GM23338 (cell line): ENCODE measurements at regions not wholly inside any gene's neighbourhood (a gene's known extent, or its start where the extent isn't known, plus 50 kb on each side); places are given as distances from the start of the nearest gene placed in this dataset.

Experiments
- ATAC-seq: fragments of 200-7000 bp; cut with Tn5 transposase; 3 replicates; pipeline ENCODE4 v1.9.1; 2020
- DNase-seq: peaks from one replicate; pipeline ENCODE4 v3.0.0-alpha.2; 2015; ENCODE audit warnings: low spot score
- H2AFZ ChIP-seq: fragments of 200-600 bp; sonication (generic); 2 replicates; pipeline ENCODE4 v1.8.0; 2016; ENCODE audit warnings: antibody characterized with exemption, mild to moderate bottlenecking, moderate library complexity
- H3F3A ChIP-seq: fragments of 200-600 bp; sonication (generic); replicated peaks from 2 replicates; pipeline ENCODE4 v1.8.0; 2017; ENCODE audit warnings: antibody characterized with exemption, mixed run types, low read depth
- H3K27ac ChIP-seq: fragments of 200-600 bp; sonication (generic); 2 replicates; pipeline ENCODE4 v1.6.1; 2016; ENCODE audit warnings: low read depth
- H3K27me3 ChIP-seq: fragments of 200-600 bp; sonication (generic); 2 replicates; pipeline ENCODE4 v1.8.0; 2016; ENCODE audit warnings: mild to moderate bottlenecking, mixed run types, moderate library complexity; ENCODE audit not compliant: insufficient read depth
- H3K36me3 ChIP-seq: fragments of 200-600 bp; sonication (generic); 2 replicates; pipeline ENCODE4 v1.8.0; 2016; ENCODE audit warnings: mild to moderate bottlenecking; ENCODE audit not compliant: insufficient read depth
- H3K4me1 ChIP-seq: fragments of 200-600 bp; sonication (generic); 2 replicates; pipeline ENCODE4 v1.8.0; 2016; ENCODE audit warnings: mild to moderate bottlenecking, moderate library complexity; ENCODE audit not compliant: insufficient read depth
- H3K4me2 ChIP-seq: fragments of 200-600 bp; sonication (generic); 2 replicates; pipeline ENCODE4 v1.7.1; 2017; ENCODE audit warnings: mixed run types
- H3K4me3 ChIP-seq: fragments of 200-600 bp; sonication (generic); 2 replicates; pipeline ENCODE4 v1.6.1; 2016; ENCODE audit warnings: mixed run types
- H3K79me2 ChIP-seq: fragments of 200-600 bp; sonication (generic); replicated peaks from 2 replicates; pipeline ENCODE4 v1.8.0; 2017; ENCODE audit warnings: mild to moderate bottlenecking; ENCODE audit not compliant: insufficient read depth
- H3K9me2 ChIP-seq: fragments of 200-600 bp; sonication (generic); 2 replicates; pipeline ENCODE4 v1.8.0; 2017; ENCODE audit not compliant: insufficient read depth
- H4K20me1 ChIP-seq: fragments of 200-600 bp; sonication (generic); replicated peaks from 2 replicates; pipeline ENCODE4 v1.8.0; 2017; ENCODE audit warnings: mild to moderate bottlenecking; ENCODE audit not compliant: insufficient read depth
- H3K27ac Mint-ChIP-seq: 2 replicates; pipeline ENCODE4 v1.8.0; 2020; ENCODE audit warnings: inconsistent platforms, mild to moderate bottlenecking, moderate library complexity, mixed read lengths
- H3K27me3 Mint-ChIP-seq: 3 replicates; pipeline ENCODE4 v1.8.0; 2022; ENCODE audit warnings: low read depth, mild to moderate bottlenecking, moderate library complexity, mixed read lengths, inconsistent platforms; ENCODE audit not compliant: insufficient read depth, poor library complexity
- H3K36me3 Mint-ChIP-seq: 3 replicates; pipeline ENCODE4 v1.8.0; 2021; ENCODE audit warnings: low read depth, mild to moderate bottlenecking, inconsistent platforms, moderate library complexity, mixed read lengths
- H3K4me1 Mint-ChIP-seq: 3 replicates; pipeline ENCODE4 v1.8.0; 2020; ENCODE audit warnings: mild to moderate bottlenecking, inconsistent platforms, mixed read lengths
- H3K4me3 Mint-ChIP-seq: 3 replicates; pipeline ENCODE4 v1.8.0; 2021; ENCODE audit warnings: moderate library complexity, mild to moderate bottlenecking, inconsistent platforms, mixed read lengths
- H3K9me3 Mint-ChIP-seq: 3 replicates; pipeline ENCODE4 v1.8.0; 2020; ENCODE audit warnings: moderate library complexity, mild to moderate bottlenecking, inconsistent platforms, mixed read lengths
- ETS1 ChIP-seq: IDR thresholded peaks from 2 replicates; pipeline ENCODE4 v1.6.1; 2016; ENCODE audit warnings: antibody characterized with exemption
- EZH2 ChIP-seq: fragments of 200-600 bp; sonication (generic); IDR thresholded peaks from one replicate; pipeline ENCODE4 v1.8.0; 2017; ENCODE audit warnings: antibody characterized with exemption, mild to moderate bottlenecking, low read depth; ENCODE audit not compliant: unreplicated experiment
- EZH2phosphoT487 ChIP-seq: fragments of 200-600 bp; sonication (generic); IDR thresholded peaks from one replicate; pipeline ENCODE4 v1.8.1; 2018; ENCODE audit warnings: antibody characterized with exemption; ENCODE audit not compliant: unreplicated experiment
- JUNB ChIP-seq: IDR thresholded peaks from one replicate; pipeline ENCODE4 v1.6.1; 2016; ENCODE audit warnings: antibody characterized with exemption; ENCODE audit not compliant: unreplicated experiment
- NANOG ChIP-seq: IDR thresholded peaks from 2 replicates; pipeline ENCODE4 v1.6.1; 2016; ENCODE audit warnings: antibody characterized with exemption, borderline replicate concordance
- STAT1 ChIP-seq: IDR thresholded peaks from one replicate; pipeline ENCODE4 v1.6.1; 2016; ENCODE audit warnings: antibody characterized with exemption; ENCODE audit not compliant: unreplicated experiment
- ZNF114 ChIP-seq: fragments of 250-450 bp; sonication (Bioruptor Pico); IDR thresholded peaks from 2 replicates; pipeline ENCODE4 v1.5.0; 2020; ENCODE audit warnings: mild to moderate bottlenecking, moderate library complexity
- ZNF331 ChIP-seq: fragments of 250-450 bp; sonication (Bioruptor Pico); IDR thresholded peaks from 2 replicates; pipeline ENCODE4 v1.5.0; 2020; ENCODE audit warnings: low read depth, mild to moderate bottlenecking, moderate library complexity
- ZNF462 ChIP-seq: fragments of 250-450 bp; sonication (Bioruptor Pico); IDR thresholded peaks from 2 replicates; pipeline ENCODE4 v1.5.0; 2020; ENCODE audit warnings: mild to moderate bottlenecking, moderate library complexity

- TF ChIP-seq ZNF462 (no peak), ZNF331 (no peak), STAT1 (no peak), ZNF114 (CRISPR knock-in tag) (no peak), ETS1 (no peak)
These were observed 546.8 kb downstream of the TBL1XR1 start (continued) for GRCh38 chr3:176650478-176650877.

GRCh38 chr3:176647987-176648386 is 549.3 kb downstream of the TBL1XR1 start:
- no peak overlapping the region for H3K27ac ChIP-seq
- peaks cover 7% of the 10 kb centered on the region for H3K9me2 ChIP-seq
- no peaks in the 10 kb centered on the region for H3K36me3 ChIP-seq
- DNase-seq (no peak), ATAC-seq (no peak)
- no peak overlapping the region for H3K4me2 ChIP-seq
- H3K4me1 ChIP-seq, result no peaks in the 10 kb centered on the region
- no peaks in the 10 kb centered on the region; the same call in 1 of the 2 replicates for H4K20me1 ChIP-seq
- H2AFZ ChIP-seq, result no peak overlapping the region
- H3K4me1 Mint-ChIP-seq, result peaks cover 3% of the 10 kb centered on the region; the same call in 1 of the 3 replicates
- H3K79me2 ChIP-seq, result no peaks in the 10 kb centered on the region
- no peak overlapping the region for H3K27ac Mint-ChIP-seq
- H3K4me3 Mint-ChIP-seq, result no peak overlapping the region
- no peaks in the 10 kb centered on the region for H3K9me3 Mint-ChIP-seq
- no peak overlapping the region for H3K4me3 ChIP-seq
- H3K27me3 ChIP-seq, result no peaks in the 10 kb centered on the region
- H3K36me3 Mint-ChIP-seq, result no peaks in the 10 kb centered on the region
- no peaks in the 10 kb centered on the region for H3K27me3 Mint-ChIP-seq
- no peaks in the 10 kb centered on the region for H3F3A ChIP-seq
- no peak for TF ChIP-seq NANOG
- TF ChIP-seq EZH2phosphoT487, result no peak
- TF ChIP-seq ZNF114 (CRISPR knock-in tag), result no peak
- no peak for TF ChIP-seq ZNF462
- no peak for TF ChIP-seq STAT1
- TF ChIP-seq JUNB, result no peak
- TF ChIP-seq ZNF331, result no peak
- TF ChIP-seq EZH2, result no peak
